Stomach (tissue), 4 donors: ENCODE measurements at regions not wholly inside any gene's neighbourhood (a gene's known extent, or its start where the extent isn't known, plus 50 kb on each side); places are given as distances from the start of the nearest gene placed in this dataset.

Source experiments
- EP300 ChIP-seq: sonication (generic); formaldehyde crosslinking; IDR thresholded peaks from one replicate; pipeline ENCODE4 v1.6.1; 2017; ENCODE audit warnings: antibody characterized with exemption
- POLR2AphosphoS5 ChIP-seq, 3 donors: sonication (generic); formaldehyde crosslinking; IDR thresholded peaks; one replicate each; pipeline ENCODE4 v1.6.1; 2016; ENCODE audit warnings: antibody characterized with exemption in 3 of 3
- TF ChIP-seq, protein P1 (sequence below), 7 experiments: fragments of 450-650 bp in 4 of 7; fragments of 200-600 bp in 3 of 7; sonication (generic) in 3 of 7; IDR thresholded peaks; one replicate each; pipeline ENCODE4 v1.5.1; 2016 to 2019; ENCODE audit warnings: antibody characterized with exemption in 7 of 7, control low read depth in 2 of 7, mild to moderate bottlenecking in 1 of 7

DNA sequence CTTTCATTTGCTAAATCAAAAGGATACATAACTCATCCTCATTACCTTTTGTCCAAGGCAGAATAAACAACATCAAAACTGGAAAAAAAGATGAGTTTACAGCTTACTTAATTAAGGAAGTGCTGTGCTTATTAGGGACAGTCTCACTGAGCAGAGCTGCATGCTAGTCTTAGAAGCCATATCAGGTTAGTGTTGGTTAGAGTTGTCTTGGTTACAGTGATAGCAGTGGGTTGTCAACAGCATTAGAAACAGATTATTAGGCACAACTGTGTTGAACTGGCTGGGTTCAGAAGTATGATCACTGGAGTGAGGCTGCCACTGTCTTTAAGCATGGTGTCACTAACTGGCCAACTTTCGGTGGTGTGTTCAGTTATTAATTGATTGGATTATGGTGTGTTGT lies 503.9 kb upstream of the IGFBP3 start:
- TF ChIP-seq, protein P1, sequence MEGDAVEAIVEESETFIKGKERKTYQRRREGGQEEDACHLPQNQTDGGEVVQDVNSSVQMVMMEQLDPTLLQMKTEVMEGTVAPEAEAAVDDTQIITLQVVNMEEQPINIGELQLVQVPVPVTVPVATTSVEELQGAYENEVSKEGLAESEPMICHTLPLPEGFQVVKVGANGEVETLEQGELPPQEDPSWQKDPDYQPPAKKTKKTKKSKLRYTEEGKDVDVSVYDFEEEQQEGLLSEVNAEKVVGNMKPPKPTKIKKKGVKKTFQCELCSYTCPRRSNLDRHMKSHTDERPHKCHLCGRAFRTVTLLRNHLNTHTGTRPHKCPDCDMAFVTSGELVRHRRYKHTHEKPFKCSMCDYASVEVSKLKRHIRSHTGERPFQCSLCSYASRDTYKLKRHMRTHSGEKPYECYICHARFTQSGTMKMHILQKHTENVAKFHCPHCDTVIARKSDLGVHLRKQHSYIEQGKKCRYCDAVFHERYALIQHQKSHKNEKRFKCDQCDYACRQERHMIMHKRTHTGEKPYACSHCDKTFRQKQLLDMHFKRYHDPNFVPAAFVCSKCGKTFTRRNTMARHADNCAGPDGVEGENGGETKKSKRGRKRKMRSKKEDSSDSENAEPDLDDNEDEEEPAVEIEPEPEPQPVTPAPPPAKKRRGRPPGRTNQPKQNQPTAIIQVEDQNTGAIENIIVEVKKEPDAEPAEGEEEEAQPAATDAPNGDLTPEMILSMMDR (IDR thresholded peaks at IDR 0.05), result no peak
- TF ChIP-seq POLR2AphosphoS5 (IDR thresholded peaks at IDR 0.05) (no peak), EP300 (no peak)
